Gastrocnemius medialis (tissue), 4 donors: ENCODE measurements at regions not wholly inside any gene's neighbourhood (a gene's known extent, or its start where the extent isn't known, plus 50 kb on each side); places are given as distances from the start of the nearest gene placed in this dataset.

ENCODE experiments used
- ATAC-seq, 2 donors: fragments of 150-250 bp; one replicate each; pipeline ENCODE4 v1.9.1; 2016
- DNase-seq, 2 donors: peaks; one replicate each; pipeline ENCODE4 v3.0.0-alpha.2; 2019
- H3K27ac ChIP-seq, 4 donors: fragments of 200-600 bp; sonication (generic); 1 replicate in 1 of 4; 2 replicates in 3 of 4; pipeline ENCODE4 v1.5.1; 2016 to 2018; ENCODE audit warnings: mild to moderate bottlenecking in 2 of 4, moderate library complexity in 1 of 4
- H3K27me3 ChIP-seq, 3 donors: fragments of 200-600 bp; sonication (generic) in 2 of 3; 1 replicate in 1 of 3; 2 replicates in 2 of 3; pipeline versions ENCODE4 v1.5.1 to v1.6.0; 2016 to 2019; ENCODE audit warnings: mild to moderate bottlenecking in 1 of 3, moderate library complexity in 1 of 3
- H3K36me3 ChIP-seq, 2 donors: fragments of 200-600 bp; sonication (generic) in 1 of 2; one replicate each; pipeline ENCODE4 v1.5.1; 2017 to 2018
- H3K4me1 ChIP-seq, 2 donors: fragments of 200-600 bp; sonication (generic) in 1 of 2; one replicate each; pipeline ENCODE4 v1.5.1; 2016 to 2017; ENCODE audit warnings: mild to moderate bottlenecking in 2 of 2
- H3K4me3 ChIP-seq, 4 donors: fragments of 200-600 bp; sonication (generic) in 3 of 4; 1 replicate in 1 of 4; 2 replicates in 3 of 4; pipeline ENCODE4 v1.5.1; 2016 to 2019; ENCODE audit warnings: mild to moderate bottlenecking in 2 of 4
- H3K9me3 ChIP-seq, 3 donors: fragments of 200-600 bp; sonication (generic) in 2 of 3; 1 replicate in 1 of 3; 2 replicates in 2 of 3; pipeline ENCODE4 v1.5.1; 2016 to 2019
- CTCF ChIP-seq, 5 experiments: fragments of 450-650 bp in 3 of 5; fragments of 200-600 bp in 2 of 5; sonication (generic) in 2 of 5; IDR thresholded peaks in 4 of 5; conservative IDR thresholded peaks in 1 of 5; 1 replicate in 4 of 5; 2 replicates in 1 of 5; pipeline ENCODE4 v1.5.1; 2016 to 2019; ENCODE audit warnings: antibody characterized with exemption in 5 of 5, mild to moderate bottlenecking in 3 of 5, moderate library complexity in 3 of 5
- POLR2A ChIP-seq, 2 donors: fragments of 450-650 bp; IDR thresholded peaks; one replicate each; pipeline ENCODE4 v1.6.1; 2017; ENCODE audit warnings: antibody characterized with exemption in 2 of 2, mild to moderate bottlenecking in 2 of 2, moderate library complexity in 2 of 2
- in situ Hi-C, 4 donors: fragments of 200-750 bp; cut with MboI; loops; one replicate each; pipeline versions ENCODE4 v1.15.0 to v1.8.0; 2017; ENCODE audit warnings: low sequenced_read_pairs in 4 of 4
- intact Hi-C: fragments of 100-400 bp; cut with DNase I; formaldehyde crosslinking; loops from one replicate; pipeline ENCODE4 v1.15.1; 2023; ENCODE audit warnings: low total_unique reads

- H3K27ac ChIP-seq = no peak overlapping the region
- DNase-seq (no peak), ATAC-seq (no peak)
- H3K4me3 ChIP-seq = no peak overlapping the region
- in situ Hi-C loops = no loop called here
- no peaks in the 10 kb centered on the region for H3K27me3 ChIP-seq
- no peaks in the 10 kb centered on the region for H3K36me3 ChIP-seq
- no peak for TF ChIP-seq POLR2A (IDR thresholded peaks at IDR 0.05)
- no peaks in the 10 kb centered on the region for H3K4me1 ChIP-seq
- H3K9me3 ChIP-seq = no peaks in the 10 kb centered on the region
- intact Hi-C loops = no loop called here
Observed at GRCh38 chr1:208366559-208366958, 122.4 kb upstream of the PLXNA2 start.

- no peak for DNase-seq
- ATAC-seq = no peak
- intact Hi-C loops (no loop called here), in situ Hi-C loops (no loop called here)
- TF ChIP-seq CTCF (IDR thresholded peaks at IDR 0.05 in 4 of 5, conservative IDR thresholded peaks at IDR 0.05 in 1 of 5) (no peak), POLR2A (IDR thresholded peaks at IDR 0.05) (no peak)
- H3K4me3 ChIP-seq = no peak overlapping the region
- H3K27me3 ChIP-seq = no peaks in the 10 kb centered on the region
- no peaks in the 10 kb centered on the region for H3K4me1 ChIP-seq
- H3K9me3 ChIP-seq = no peaks in the 10 kb centered on the region
- H3K27ac ChIP-seq = no peak overlapping the region
- no peaks in the 10 kb centered on the region for H3K36me3 ChIP-seq
Observed at GRCh38 chr1:208369045-208369444, 124.9 kb upstream of the PLXNA2 start.

- Histone ChIP-seq H3K27me3 (no peaks in the 10 kb centered on the region), H3K27ac (no peak overlapping the region), H3K4me1 (no peaks in the 10 kb centered on the region), H3K36me3 (no peaks in the 10 kb centered on the region), H3K4me3 (no peak overlapping the region), H3K9me3 (no peaks in the 10 kb centered on the region)
- no peak for DNase-seq
- in situ Hi-C loops = no loop called here
- TF ChIP-seq CTCF (IDR thresholded peaks at IDR 0.05 in 4 of 5, conservative IDR thresholded peaks at IDR 0.05 in 1 of 5) (no peak), POLR2A (IDR thresholded peaks at IDR 0.05) (no peak)
- no peak for ATAC-seq
- intact Hi-C loops = no loop called here
Observed at GRCh38 chr1:208369658-208370057, 125.5 kb upstream of the PLXNA2 start.

GRCh38 chr1:208374391-208374941 lies 130.3 kb upstream of the PLXNA2 start:
- Histone ChIP-seq H3K27ac (no peak overlapping the region), H3K36me3 (no peaks in the 10 kb centered on the region), H3K4me1 (no peaks in the 10 kb centered on the region), H3K4me3 (no peak overlapping the region), H3K9me3 (no peaks in the 10 kb centered on the region), H3K27me3 (no peaks in the 10 kb centered on the region)
- DNase-seq = no peak
- intact Hi-C loops (no loop called here), in situ Hi-C loops (no loop called here)
- no peak for ATAC-seq
- TF ChIP-seq CTCF (IDR thresholded peaks at IDR 0.05 in 4 of 5, conservative IDR thresholded peaks at IDR 0.05 in 1 of 5) (no peak), POLR2A (IDR thresholded peaks at IDR 0.05) (no peak)

- Histone ChIP-seq H3K4me3 (no peak overlapping the region), H3K27me3 (no peaks in the 10 kb centered on the region), H3K36me3 (no peaks in the 10 kb centered on the region), H3K4me1 (no peaks in the 10 kb centered on the region), H3K27ac (no peak overlapping the region), H3K9me3 (no peaks in the 10 kb centered on the region)
- TF ChIP-seq POLR2A (IDR thresholded peaks at IDR 0.05) = no peak
- TF ChIP-seq CTCF (IDR thresholded peaks at IDR 0.05 in 4 of 5, conservative IDR thresholded peaks at IDR 0.05 in 1 of 5) = no peak
- DNase-seq = no peak
- intact Hi-C loops = no loop called here
- in situ Hi-C loops = no loop called here
- ATAC-seq = no peak
Observed at GRCh38 chr1:208381481-208381880, 137.3 kb upstream of the PLXNA2 start.
